BLaER1 (cell line): ENCODE measurements at regions not wholly inside any gene's neighbourhood (a gene's known extent, or its start where the extent isn't known, plus 50 kb on each side); places are given as distances from the start of the nearest gene placed in this dataset.
"Not testable (repeated sequence)": the region's sequence is repeated elsewhere in the genome, so short reads cannot be mapped to it uniquely, and the experiment has no call there.

Experiments used
- H3K27ac ChIP-seq: shearing (Covaris generic); formaldehyde crosslinking; 2 replicates; pipeline ENCODE4 v1.8.1; 2022
- H3K27me3 ChIP-seq: shearing (Covaris generic); formaldehyde crosslinking; 2 replicates; pipeline ENCODE4 v1.8.1; 2022
- H3K36me3 ChIP-seq: shearing (Covaris generic); formaldehyde crosslinking; 2 replicates; pipeline ENCODE4 v1.8.1; 2022
- H3K4me1 ChIP-seq: shearing (Covaris generic); formaldehyde crosslinking; 2 replicates; pipeline ENCODE4 v1.8.1; 2022
- H3K4me2 ChIP-seq: shearing (Covaris generic); formaldehyde crosslinking; 2 replicates; pipeline ENCODE4 v1.8.1; 2022
- H3K4me3 ChIP-seq: shearing (Covaris generic); formaldehyde crosslinking; 2 replicates; pipeline ENCODE4 v1.8.1; 2022
- H3K9ac ChIP-seq: shearing (Covaris generic); formaldehyde crosslinking; 2 replicates; pipeline ENCODE4 v1.8.1; 2022
- H3K9me3 ChIP-seq: shearing (Covaris generic); formaldehyde crosslinking; 2 replicates; pipeline ENCODE4 v1.8.1; 2022
- H4K20me1 ChIP-seq: shearing (Covaris generic); formaldehyde crosslinking; 2 replicates; pipeline ENCODE4 v1.8.1; 2022
- Cebpa-rat ChIP-seq: shearing (Covaris generic); IDR thresholded peaks from 2 replicates; pipeline ENCODE4 v1.8.1; 2022

DNA sequence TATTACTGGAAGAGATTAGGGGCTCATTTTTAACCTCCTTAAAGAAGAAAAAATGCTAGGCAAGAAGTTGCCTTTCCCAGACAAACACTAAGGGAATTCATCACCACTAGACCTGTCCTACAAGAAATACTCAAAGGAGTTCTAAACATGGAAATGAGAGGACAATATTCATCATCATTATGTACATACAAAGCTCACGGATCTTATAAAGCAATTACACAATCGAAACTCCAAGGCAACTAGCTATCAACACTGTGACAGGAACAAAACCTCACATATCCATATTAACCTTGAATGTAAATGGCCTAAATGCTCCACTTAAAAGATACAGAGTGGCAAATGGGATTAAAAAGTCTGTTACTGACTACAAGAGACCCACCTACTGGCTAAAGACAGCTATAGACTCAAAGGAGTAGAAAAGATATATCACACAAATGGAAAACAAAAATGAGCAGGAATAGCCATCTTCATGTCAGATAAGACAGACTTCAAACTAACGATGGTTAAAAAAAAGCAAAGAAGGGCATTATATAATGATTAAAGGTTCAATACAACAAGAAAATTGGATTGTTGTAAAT lies 246.6 kb downstream of the ADRA2A start:
- Histone ChIP-seq H4K20me1 (no peaks in the 10 kb centered on the region), H3K36me3 (no peaks in the 10 kb centered on the region), H3K9me3 (no peaks in the 10 kb centered on the region), H3K9ac (no peak overlapping the region), H3K4me1 (no peaks in the 10 kb centered on the region), H3K4me2 (no peak overlapping the region), H3K4me3 (no peak overlapping the region), H3K27ac (no peak overlapping the region), H3K27me3 (no peaks in the 10 kb centered on the region)
- TF ChIP-seq Cebpa-rat: no peak

DNA sequence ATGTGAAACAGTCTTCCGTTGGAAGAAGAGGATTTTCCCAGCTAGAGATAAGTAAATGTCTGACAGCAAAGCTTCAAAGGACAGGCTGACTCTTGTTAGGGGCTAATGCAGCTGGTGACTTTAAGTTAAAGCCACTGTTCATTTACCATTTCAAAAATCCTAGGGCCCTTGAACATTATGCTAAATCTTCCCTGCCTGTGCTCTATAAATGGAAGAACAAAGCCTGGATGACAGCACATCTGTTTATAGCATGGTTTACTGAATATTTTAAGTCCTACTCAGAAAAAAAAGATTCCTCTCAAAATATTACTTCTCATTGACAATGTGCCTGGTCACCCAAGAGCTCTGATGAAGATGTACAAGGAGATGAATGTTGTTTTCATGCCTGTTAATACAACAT lies 255.3 kb downstream of the ADRA2A start:
- H3K27me3 ChIP-seq, H3K27ac ChIP-seq, H3K4me1 ChIP-seq, H3K9me3 ChIP-seq, H3K4me3 ChIP-seq, H4K20me1 ChIP-seq, H3K36me3 ChIP-seq, H3K4me2 ChIP-seq, H3K9ac ChIP-seq: not testable (repeated sequence)

DNA sequence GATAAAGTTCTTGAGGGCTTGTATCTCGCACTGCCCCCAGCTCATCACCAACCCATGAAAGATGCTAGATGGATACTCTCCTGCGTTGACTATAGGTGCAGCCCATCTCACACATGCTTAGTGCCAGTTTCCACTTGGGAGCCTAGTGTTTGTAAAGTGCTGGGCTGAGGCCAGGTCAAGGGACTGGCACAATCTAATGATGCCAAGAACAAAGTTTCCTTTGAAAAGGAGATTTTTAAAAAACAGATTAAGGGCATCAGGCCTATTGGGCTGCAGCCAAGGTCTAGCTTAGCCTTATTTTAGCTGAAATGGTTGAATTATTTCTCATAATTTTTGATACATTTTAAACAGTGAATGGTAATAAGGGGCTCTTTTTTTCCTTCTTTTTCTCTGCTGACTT lies 259.0 kb downstream of the ADRA2A start:
- Histone ChIP-seq H3K9ac (no peak overlapping the region), H3K27me3 (no peaks in the 10 kb centered on the region), H3K27ac (no peak overlapping the region), H3K4me3 (no peak overlapping the region), H3K4me2 (no peak overlapping the region), H3K4me1 (no peaks in the 10 kb centered on the region), H3K9me3 (peaks cover 21% of the 10 kb centered on the region), H4K20me1 (no peaks in the 10 kb centered on the region), H3K36me3 (no peaks in the 10 kb centered on the region)
- no peak for TF ChIP-seq Cebpa-rat

- no peak overlapping the region for H3K9ac ChIP-seq
- H3K4me1 ChIP-seq: no peaks in the 10 kb centered on the region
- H3K36me3 ChIP-seq: no peaks in the 10 kb centered on the region
- no peak overlapping the region for H3K4me2 ChIP-seq
- no peak overlapping the region for H3K27ac ChIP-seq
- peaks cover 42% of the 10 kb centered on the region for H3K9me3 ChIP-seq
- H3K4me3 ChIP-seq: no peak overlapping the region
- no peak for TF ChIP-seq Cebpa-rat
- no peaks in the 10 kb centered on the region for H3K27me3 ChIP-seq
- H4K20me1 ChIP-seq: no peaks in the 10 kb centered on the region
Observed at GRCh38 chr10:111338035-111338434, 261.2 kb downstream of the ADRA2A start.

- Histone ChIP-seq H3K9me3 (peaks cover 43% of the 10 kb centered on the region), H3K36me3 (no peaks in the 10 kb centered on the region), H3K9ac (no peak overlapping the region), H3K27ac (no peak overlapping the region), H4K20me1 (no peaks in the 10 kb centered on the region), H3K4me2 (no peak overlapping the region), H3K4me1 (no peaks in the 10 kb centered on the region), H3K4me3 (no peak overlapping the region), H3K27me3 (no peaks in the 10 kb centered on the region)
- TF ChIP-seq Cebpa-rat: no peak
Observed at GRCh38 chr10:111338805-111339204, 262.0 kb downstream of the ADRA2A start.

- Histone ChIP-seq H4K20me1 (no peaks in the 10 kb centered on the region), H3K36me3 (no peaks in the 10 kb centered on the region), H3K27ac (no peak overlapping the region), H3K9me3 (peaks cover 32% of the 10 kb centered on the region), H3K9ac (no peak overlapping the region), H3K4me2 (no peak overlapping the region), H3K4me3 (no peak overlapping the region), H3K4me1 (no peaks in the 10 kb centered on the region), H3K27me3 (no peaks in the 10 kb centered on the region)
- no peak for TF ChIP-seq Cebpa-rat
Observed at GRCh38 chr10:111344804-111345203, 268.0 kb downstream of the ADRA2A start.

DNA sequence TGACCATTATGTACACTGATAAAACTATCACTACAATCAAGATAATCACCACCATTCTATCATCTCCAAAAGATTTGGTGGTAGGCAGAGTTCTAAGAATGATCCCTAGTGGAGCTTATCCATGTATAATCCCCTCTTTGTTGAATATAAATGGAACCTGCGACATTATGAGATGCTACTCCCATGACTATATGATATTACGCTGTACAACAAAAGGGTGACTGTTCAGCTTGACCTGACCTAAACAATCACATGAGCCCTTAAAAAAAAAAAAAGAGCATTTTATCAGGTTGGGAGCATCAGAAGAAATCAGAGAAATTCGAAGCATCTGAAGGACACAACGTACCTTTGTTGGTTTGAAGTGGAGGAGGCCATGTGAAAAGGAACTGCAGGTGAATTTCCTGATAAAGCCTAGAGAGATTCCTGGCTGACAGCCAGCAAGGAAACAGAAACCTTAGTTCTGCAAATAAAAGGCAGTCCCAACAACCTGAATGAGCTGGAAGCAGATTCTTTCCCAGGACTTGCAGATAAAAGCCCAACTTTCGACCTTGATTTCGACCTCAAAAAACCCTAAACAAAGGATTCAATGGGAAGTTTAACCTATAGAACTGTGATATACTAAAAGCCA lies 270.7 kb downstream of the ADRA2A start:
- no peak for TF ChIP-seq Cebpa-rat
- Histone ChIP-seq H4K20me1 (no peaks in the 10 kb centered on the region), H3K9ac (no peak overlapping the region), H3K4me3 (no peak overlapping the region), H3K36me3 (no peaks in the 10 kb centered on the region), H3K9me3 (peaks cover 6% of the 10 kb centered on the region; the same call in 1 of the 2 replicates), H3K27ac (no peak overlapping the region), H3K27me3 (no peaks in the 10 kb centered on the region), H3K4me2 (no peak overlapping the region), H3K4me1 (no peaks in the 10 kb centered on the region)

DNA sequence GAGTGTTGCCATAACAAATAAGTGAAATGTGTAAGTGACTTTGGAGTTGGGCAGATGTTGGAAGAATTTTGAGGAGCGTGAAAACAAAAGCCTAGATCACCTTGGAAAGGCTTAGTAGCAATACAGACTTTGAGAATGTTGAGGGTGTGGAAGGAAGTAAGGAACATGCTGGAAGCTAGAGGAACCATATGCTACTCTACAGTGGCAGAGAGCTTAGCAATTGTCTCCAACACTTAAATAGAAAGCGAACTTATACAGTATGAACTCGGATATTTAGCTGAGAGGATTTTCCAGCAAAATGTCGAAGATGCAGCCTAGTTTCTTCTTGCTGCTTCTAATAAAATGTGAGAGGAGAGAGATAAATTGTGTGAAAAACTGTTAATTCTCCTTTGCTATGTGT lies 271.2 kb downstream of the ADRA2A start:
- TF ChIP-seq Cebpa-rat: no peak
- Histone ChIP-seq H4K20me1 (no peaks in the 10 kb centered on the region), H3K27ac (no peak overlapping the region), H3K4me3 (no peak overlapping the region), H3K4me2 (no peak overlapping the region), H3K27me3 (no peaks in the 10 kb centered on the region), H3K36me3 (no peaks in the 10 kb centered on the region), H3K9ac (no peak overlapping the region), H3K9me3 (peaks cover under 1% of the 10 kb centered on the region; the same call in 1 of the 2 replicates), H3K4me1 (no peaks in the 10 kb centered on the region)

DNA sequence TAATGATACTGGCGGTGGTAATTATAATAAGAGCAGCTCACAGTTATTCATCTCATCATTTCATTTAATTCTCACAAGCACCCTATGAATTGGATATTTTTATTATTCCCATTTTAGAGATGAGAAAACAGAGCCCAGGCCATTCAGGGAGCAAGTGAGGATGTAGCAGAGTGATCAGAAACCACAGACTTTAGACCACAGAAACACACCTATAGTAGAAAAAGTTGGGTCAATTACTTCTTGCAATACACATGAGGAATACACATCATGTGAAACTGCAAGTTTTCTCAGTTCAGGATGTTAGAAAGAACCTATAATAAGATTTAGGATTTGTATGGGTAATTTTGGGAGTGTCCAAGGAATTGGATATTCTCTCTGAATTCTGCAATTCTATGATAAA lies 278.0 kb downstream of the ADRA2A start:
- no peaks in the 10 kb centered on the region for H3K4me1 ChIP-seq
- H3K36me3 ChIP-seq: no peaks in the 10 kb centered on the region
- H3K9me3 ChIP-seq: no peaks in the 10 kb centered on the region
- no peak overlapping the region for H3K9ac ChIP-seq
- H4K20me1 ChIP-seq: no peaks in the 10 kb centered on the region
- no peak overlapping the region for H3K4me3 ChIP-seq
- TF ChIP-seq Cebpa-rat: no peak
- no peak overlapping the region for H3K27ac ChIP-seq
- no peaks in the 10 kb centered on the region for H3K27me3 ChIP-seq
- H3K4me2 ChIP-seq: no peak overlapping the region

DNA sequence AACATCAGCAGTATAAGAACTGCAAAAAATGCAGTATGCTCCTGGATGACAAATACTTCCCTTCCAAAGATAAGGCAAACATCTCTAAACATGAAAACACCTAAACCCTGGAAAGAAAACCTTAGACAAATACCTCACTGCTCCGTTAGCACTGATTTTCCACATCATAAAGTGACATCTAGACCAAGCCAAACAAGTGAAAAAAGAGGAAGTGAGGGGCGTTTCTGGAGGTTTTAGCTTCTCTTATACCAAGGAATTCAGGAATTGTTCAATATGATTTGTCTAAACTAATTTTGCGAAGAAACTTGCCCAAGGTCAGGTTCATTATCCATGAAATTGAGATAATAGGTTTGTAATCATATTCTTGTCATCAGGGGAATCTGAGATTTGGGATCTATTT lies 279.7 kb downstream of the ADRA2A start:
- Histone ChIP-seq H3K27me3 (no peaks in the 10 kb centered on the region), H3K4me3 (no peak overlapping the region), H3K9me3 (no peaks in the 10 kb centered on the region), H3K4me2 (no peak overlapping the region), H4K20me1 (no peaks in the 10 kb centered on the region), H3K36me3 (no peaks in the 10 kb centered on the region), H3K9ac (no peak overlapping the region), H3K27ac (no peak overlapping the region), H3K4me1 (no peaks in the 10 kb centered on the region)
- TF ChIP-seq Cebpa-rat: no peak

DNA sequence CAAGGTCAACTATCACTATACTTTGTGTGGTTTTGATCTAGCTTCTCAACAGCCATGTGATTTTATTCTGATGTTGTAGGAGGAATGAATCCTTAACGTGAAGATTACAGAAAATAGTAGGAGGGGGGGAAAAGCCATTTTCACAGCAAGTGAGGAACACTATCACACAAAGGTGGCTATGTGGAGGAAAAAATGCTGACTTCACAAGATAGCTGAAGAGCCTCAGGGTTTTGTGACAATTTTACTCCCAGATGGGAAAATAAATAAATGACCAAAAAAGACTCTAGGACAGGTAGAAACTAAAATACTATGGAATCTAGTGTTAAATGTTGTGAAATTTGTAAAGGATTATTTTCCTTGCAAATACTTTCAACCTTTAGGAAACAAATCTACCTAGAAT lies 281.0 kb downstream of the ADRA2A start:
- Histone ChIP-seq H3K9ac (no peak overlapping the region), H3K9me3 (no peaks in the 10 kb centered on the region), H3K4me2 (no peak overlapping the region), H3K27ac (no peak overlapping the region), H3K27me3 (no peaks in the 10 kb centered on the region), H3K36me3 (no peaks in the 10 kb centered on the region), H3K4me3 (no peak overlapping the region), H3K4me1 (no peaks in the 10 kb centered on the region), H4K20me1 (no peaks in the 10 kb centered on the region)
- TF ChIP-seq Cebpa-rat: no peak
